ENCODE measurements at regions not wholly inside any gene's neighbourhood (a gene's known extent, or its start where the extent isn't known, plus 50 kb on each side); places are given as distances from the start of the nearest gene placed in this dataset.

DNA sequence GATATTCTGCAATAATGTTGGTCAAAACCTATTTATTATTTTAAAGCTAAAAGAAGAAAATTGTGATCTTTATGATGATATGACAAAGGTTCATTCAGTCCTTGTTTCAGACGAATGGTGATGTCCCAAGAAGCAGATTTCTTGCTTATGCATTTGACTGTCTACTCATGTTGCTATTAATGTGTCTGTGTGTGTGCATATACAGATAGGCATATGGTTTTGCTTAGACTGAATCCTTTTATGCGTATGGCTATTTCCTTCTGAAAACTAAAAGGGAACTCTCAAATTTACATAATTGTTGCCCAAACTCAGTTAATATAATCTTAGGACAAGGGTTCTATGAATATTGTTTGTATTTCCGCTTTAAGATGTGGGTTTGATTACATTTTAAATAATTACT lies 632.3 kb upstream of the SETBP1 start:
- no peak for TF ChIP-seq EZH2 (IDR thresholded peaks at IDR 0.05; ENCODE audit: low read length, missing control alignments)
- TF ChIP-seq, protein P1, sequence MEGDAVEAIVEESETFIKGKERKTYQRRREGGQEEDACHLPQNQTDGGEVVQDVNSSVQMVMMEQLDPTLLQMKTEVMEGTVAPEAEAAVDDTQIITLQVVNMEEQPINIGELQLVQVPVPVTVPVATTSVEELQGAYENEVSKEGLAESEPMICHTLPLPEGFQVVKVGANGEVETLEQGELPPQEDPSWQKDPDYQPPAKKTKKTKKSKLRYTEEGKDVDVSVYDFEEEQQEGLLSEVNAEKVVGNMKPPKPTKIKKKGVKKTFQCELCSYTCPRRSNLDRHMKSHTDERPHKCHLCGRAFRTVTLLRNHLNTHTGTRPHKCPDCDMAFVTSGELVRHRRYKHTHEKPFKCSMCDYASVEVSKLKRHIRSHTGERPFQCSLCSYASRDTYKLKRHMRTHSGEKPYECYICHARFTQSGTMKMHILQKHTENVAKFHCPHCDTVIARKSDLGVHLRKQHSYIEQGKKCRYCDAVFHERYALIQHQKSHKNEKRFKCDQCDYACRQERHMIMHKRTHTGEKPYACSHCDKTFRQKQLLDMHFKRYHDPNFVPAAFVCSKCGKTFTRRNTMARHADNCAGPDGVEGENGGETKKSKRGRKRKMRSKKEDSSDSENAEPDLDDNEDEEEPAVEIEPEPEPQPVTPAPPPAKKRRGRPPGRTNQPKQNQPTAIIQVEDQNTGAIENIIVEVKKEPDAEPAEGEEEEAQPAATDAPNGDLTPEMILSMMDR (conservative IDR thresholded peaks at IDR 0.05 in 1 of 2, IDR thresholded peaks at IDR 0.05 in 1 of 2; ENCODE audit: low read depth in 1 of 2, low read length in 2 of 2), result no peak
- H3K4me2 ChIP-seq (ENCODE audit: extremely low read depth, insufficient read depth, low read length), result no peak overlapping the region
- no peaks in the 10 kb centered on the region for H3K36me3 ChIP-seq (ENCODE audit: control insufficient read depth, insufficient read depth, low read length)
- no peaks in the 10 kb centered on the region for H3K9me3 ChIP-seq (ENCODE audit: control insufficient read depth, insufficient read depth, low read depth, low read length)
- no peaks in the 10 kb centered on the region for H3K4me1 ChIP-seq (ENCODE audit: control insufficient read depth, extremely low read depth, insufficient read depth, low read length)
- H3K27me3 ChIP-seq (ENCODE audit: control insufficient read depth, insufficient read depth, low read length), result no peaks in the 10 kb centered on the region
- H3K79me2 ChIP-seq (ENCODE audit: control insufficient read depth, insufficient read depth, low read length), result no peaks in the 10 kb centered on the region
- no peak overlapping the region for H3K9ac ChIP-seq (ENCODE audit: insufficient read depth, low read length)
- H4K20me1 ChIP-seq (ENCODE audit: control insufficient read depth, extremely low read depth, insufficient read depth, low read length), result no peaks in the 10 kb centered on the region
- no peak overlapping the region for H3K27ac ChIP-seq (ENCODE audit: insufficient read depth, low read length)
- no peak overlapping the region for H3K4me3 ChIP-seq (replicated peaks in 1 of 4; ENCODE audit: control extremely low read depth in 1 of 4, insufficient read depth in 1 of 4, low read depth in 3 of 4, low read length in 4 of 4)
- H2AFZ ChIP-seq (ENCODE audit: low read length), result no peak overlapping the region
- DNase-seq (ENCODE audit: low read depth in 2 of 2), result no peak

DNA sequence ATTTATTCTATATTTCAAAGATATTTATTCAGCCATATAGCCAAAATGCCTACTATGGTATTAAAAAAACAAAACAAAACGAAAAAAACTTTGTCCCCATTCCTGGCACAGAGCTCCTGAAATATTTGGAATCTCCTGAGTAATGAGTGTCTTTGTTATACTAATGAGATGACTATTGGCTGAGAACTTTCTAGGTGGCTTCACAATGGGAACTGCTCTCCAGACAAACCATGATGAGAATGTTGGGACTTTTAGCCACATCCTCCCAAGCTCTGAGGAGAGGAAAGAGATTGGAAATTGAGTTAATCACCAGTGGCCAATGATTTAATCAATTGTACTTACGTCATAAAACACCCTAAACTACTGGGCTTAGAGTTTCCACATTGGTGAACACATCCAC lies 631.8 kb upstream of the SETBP1 start:
- Histone ChIP-seq H3K4me1 (ENCODE audit: control insufficient read depth, extremely low read depth, insufficient read depth, low read length) (no peaks in the 10 kb centered on the region), H3K4me2 (ENCODE audit: extremely low read depth, insufficient read depth, low read length) (no peak overlapping the region), H4K20me1 (ENCODE audit: control insufficient read depth, extremely low read depth, insufficient read depth, low read length) (no peaks in the 10 kb centered on the region), H3K4me3 (replicated peaks in 1 of 4; ENCODE audit: control extremely low read depth in 1 of 4, insufficient read depth in 1 of 4, low read depth in 3 of 4, low read length in 4 of 4) (no peak overlapping the region), H2AFZ (ENCODE audit: low read length) (no peak overlapping the region), H3K36me3 (ENCODE audit: control insufficient read depth, insufficient read depth, low read length) (no peaks in the 10 kb centered on the region), H3K9ac (ENCODE audit: insufficient read depth, low read length) (no peak overlapping the region), H3K79me2 (ENCODE audit: control insufficient read depth, insufficient read depth, low read length) (no peaks in the 10 kb centered on the region), H3K9me3 (ENCODE audit: control insufficient read depth, insufficient read depth, low read depth, low read length) (no peaks in the 10 kb centered on the region), H3K27ac (ENCODE audit: insufficient read depth, low read length) (no peak overlapping the region), H3K27me3 (ENCODE audit: control insufficient read depth, insufficient read depth, low read length) (no peaks in the 10 kb centered on the region)
- TF ChIP-seq EZH2 (IDR thresholded peaks at IDR 0.05; ENCODE audit: low read length, missing control alignments), result no peak
- TF ChIP-seq, protein P1 (conservative IDR thresholded peaks at IDR 0.05 in 1 of 2, IDR thresholded peaks at IDR 0.05 in 1 of 2; ENCODE audit: low read depth in 1 of 2, low read length in 2 of 2), result no peak
- no peak for DNase-seq (ENCODE audit: low read depth in 2 of 2)

DNA sequence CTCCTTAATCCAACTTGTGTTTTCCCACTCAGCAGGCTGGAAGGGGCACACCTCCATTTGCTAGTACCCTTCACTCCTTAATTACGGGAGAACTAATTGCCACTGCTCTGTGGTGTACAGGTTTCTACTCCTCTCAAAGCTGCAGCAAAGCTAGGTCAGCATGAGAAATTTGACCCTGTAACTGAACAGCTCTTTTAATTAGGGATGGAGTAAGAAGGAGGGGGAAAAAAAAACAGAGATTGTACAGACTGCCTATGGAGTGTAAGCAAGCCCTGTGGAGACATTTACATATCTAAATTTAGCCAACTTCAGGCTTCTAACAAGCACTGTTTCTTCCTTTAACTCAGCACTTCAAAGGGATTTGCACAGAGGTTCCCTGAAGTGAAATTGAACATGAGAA lies 629.7 kb upstream of the SETBP1 start:
- H2AFZ ChIP-seq (ENCODE audit: low read length), result no peak overlapping the region

More for the DNA sequence above, 629.7 kb upstream of the SETBP1 start:
- no peak overlapping the region for H3K4me3 ChIP-seq (replicated peaks in 1 of 4; ENCODE audit: control extremely low read depth in 1 of 4, insufficient read depth in 1 of 4, low read depth in 3 of 4, low read length in 4 of 4)
- H3K9ac ChIP-seq (ENCODE audit: insufficient read depth, low read length), result no peak overlapping the region
- H3K27ac ChIP-seq (ENCODE audit: insufficient read depth, low read length), result no peak overlapping the region
- H4K20me1 ChIP-seq (ENCODE audit: control insufficient read depth, extremely low read depth, insufficient read depth, low read length), result no peaks in the 10 kb centered on the region
- no peaks in the 10 kb centered on the region for H3K4me1 ChIP-seq (ENCODE audit: control insufficient read depth, extremely low read depth, insufficient read depth, low read length)
- no peak overlapping the region for H3K4me2 ChIP-seq (ENCODE audit: extremely low read depth, insufficient read depth, low read length)
- no peaks in the 10 kb centered on the region for H3K9me3 ChIP-seq (ENCODE audit: control insufficient read depth, insufficient read depth, low read depth, low read length)
- H3K27me3 ChIP-seq (ENCODE audit: control insufficient read depth, insufficient read depth, low read length), result no peaks in the 10 kb centered on the region
- no peaks in the 10 kb centered on the region for H3K36me3 ChIP-seq (ENCODE audit: control insufficient read depth, insufficient read depth, low read length)
- no peaks in the 10 kb centered on the region for H3K79me2 ChIP-seq (ENCODE audit: control insufficient read depth, insufficient read depth, low read length)
- no peak for DNase-seq (ENCODE audit: low read depth in 2 of 2)
- TF ChIP-seq, protein P1 (conservative IDR thresholded peaks at IDR 0.05 in 1 of 2, IDR thresholded peaks at IDR 0.05 in 1 of 2; ENCODE audit: low read depth in 1 of 2, low read length in 2 of 2), result no peak
- no peak for TF ChIP-seq EZH2 (IDR thresholded peaks at IDR 0.05; ENCODE audit: low read length, missing control alignments)
